ENCODE measurements at regions not wholly inside any gene's neighbourhood (a gene's known extent, or its start where the extent isn't known, plus 50 kb on each side); places are given as distances from the start of the nearest gene placed in this dataset.
"Not testable (repeated sequence)": the region's sequence is repeated elsewhere in the genome, so short reads cannot be mapped to it uniquely, and the experiment has no call there.

GRCh38 chr2:111471791-111472530 is 351.2 kb downstream of the BCL2L11 start:
- not testable (repeated sequence) for H3K27me3 Mint-ChIP-seq; ATAC-seq (replicated peaks); DNase-seq; H3K27ac Mint-ChIP-seq; H3K36me3 Mint-ChIP-seq (ENCODE audit: insufficient read depth); H3K9me3 Mint-ChIP-seq; H3K4me1 Mint-ChIP-seq (ENCODE audit: low read depth in 2 of 2); H3K4me3 Mint-ChIP-seq

DNA sequence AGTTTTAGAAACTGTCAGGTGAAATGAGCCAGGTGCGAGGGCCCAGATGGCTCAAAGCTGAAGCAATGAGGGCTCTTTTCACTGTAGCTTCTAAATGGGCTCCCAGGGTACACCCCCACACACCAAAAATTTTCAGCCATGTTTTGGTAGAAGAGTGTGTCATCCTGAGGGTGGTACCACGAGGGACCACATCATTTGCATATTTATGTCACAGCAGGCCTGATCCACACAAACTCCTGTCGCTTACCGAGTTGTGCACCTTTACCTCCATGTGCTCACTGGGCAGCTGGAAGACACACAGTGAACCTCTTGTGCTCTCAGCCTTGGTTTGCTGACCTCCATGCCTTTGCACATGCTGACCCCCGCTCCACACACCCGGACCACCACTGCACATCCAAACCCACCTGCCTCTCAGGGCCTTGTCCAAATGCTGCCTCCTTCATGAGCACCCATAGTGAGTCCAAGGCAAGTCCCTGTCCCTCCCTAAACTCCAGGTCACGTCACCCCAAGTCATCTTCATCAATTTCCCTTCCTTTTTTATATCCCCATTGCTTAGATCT is 352.2 kb downstream of the BCL2L11 start:
- H3K4me1 Mint-ChIP-seq (ENCODE audit: low read depth in 2 of 2); H3K9me3 Mint-ChIP-seq; H3K4me3 Mint-ChIP-seq; DNase-seq; H3K27me3 Mint-ChIP-seq; H3K36me3 Mint-ChIP-seq (ENCODE audit: insufficient read depth): not testable (repeated sequence)
- H3K27ac Mint-ChIP-seq = peak overlapping the region in 1 of 2 donors; percentile 46
- ATAC-seq (replicated peaks) = peak; percentile 58

GRCh38 chr2:111473522-111473921 is 352.8 kb downstream of the BCL2L11 start:
- H3K27me3 Mint-ChIP-seq; H3K36me3 Mint-ChIP-seq (ENCODE audit: insufficient read depth); H3K4me1 Mint-ChIP-seq (ENCODE audit: low read depth in 2 of 2); H3K9me3 Mint-ChIP-seq; H3K4me3 Mint-ChIP-seq; DNase-seq: not testable (repeated sequence)
- ATAC-seq (replicated peaks) = peak; percentile 61
- H3K27ac Mint-ChIP-seq = peak overlapping the region in 1 of 2 donors; percentile 46

DNA sequence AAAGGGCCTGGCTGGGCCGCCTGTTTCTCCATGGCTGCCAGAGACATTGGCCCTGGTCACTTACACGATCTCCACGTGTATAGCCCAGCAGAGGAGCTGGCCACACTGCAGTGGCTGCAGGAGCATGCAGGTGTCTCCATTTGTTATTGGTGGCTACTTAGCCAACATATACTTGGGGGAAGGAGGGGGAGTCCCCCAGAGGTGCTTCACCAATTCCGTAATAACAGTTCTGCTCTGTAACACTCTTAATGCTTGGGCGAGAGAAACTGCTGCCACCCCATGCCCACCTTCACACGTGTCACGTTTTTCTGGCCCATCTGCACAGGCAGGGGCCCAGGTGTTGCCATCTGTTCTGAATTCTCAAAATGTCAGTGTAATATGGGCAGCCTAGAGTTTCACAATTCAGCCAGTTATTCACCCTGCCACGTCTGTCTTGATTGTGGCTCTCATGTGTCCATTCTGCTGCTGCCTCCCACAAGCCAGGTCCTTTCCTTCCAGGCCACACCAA is 353.5 kb downstream of the BCL2L11 start:
- DNase-seq; H3K36me3 Mint-ChIP-seq (ENCODE audit: insufficient read depth); H3K4me1 Mint-ChIP-seq (ENCODE audit: low read depth in 2 of 2); H3K27me3 Mint-ChIP-seq; H3K4me3 Mint-ChIP-seq; H3K9me3 Mint-ChIP-seq: not testable (repeated sequence)
- ATAC-seq (replicated peaks) = peak; percentile 43
- H3K27ac Mint-ChIP-seq = peak overlapping the region in 1 of 2 donors; percentile 49

- H3K4me3 Mint-ChIP-seq; H3K9me3 Mint-ChIP-seq; ATAC-seq (replicated peaks); H3K36me3 Mint-ChIP-seq (ENCODE audit: insufficient read depth); H3K4me1 Mint-ChIP-seq (ENCODE audit: low read depth in 2 of 2); H3K27ac Mint-ChIP-seq; H3K27me3 Mint-ChIP-seq; DNase-seq: not testable (repeated sequence)
Observed at GRCh38 chr2:111478335-111478734, 357.6 kb downstream of the BCL2L11 start.

DNA sequence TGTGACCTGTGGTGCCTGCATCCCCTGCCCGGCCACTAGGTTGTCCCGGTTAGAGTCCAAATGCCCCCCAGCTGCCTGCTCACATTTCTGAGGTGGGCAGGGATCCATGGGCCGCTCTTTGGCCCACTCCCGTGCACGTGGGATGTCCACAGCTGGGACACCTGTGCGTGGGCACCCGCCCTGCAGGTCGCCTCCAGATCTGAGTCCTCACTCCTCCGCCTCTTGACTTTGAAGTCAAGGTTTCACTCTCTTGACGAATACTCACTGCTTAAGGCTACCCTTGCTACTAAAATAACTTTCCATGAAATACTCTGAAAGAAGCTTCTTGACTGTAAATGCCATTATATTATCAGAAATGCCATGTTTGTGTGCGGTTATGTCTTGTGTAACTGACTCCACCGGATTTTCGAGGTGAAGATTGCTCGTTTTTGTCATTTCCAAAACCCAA is 358.2 kb downstream of the BCL2L11 start:
- not testable (repeated sequence) for H3K36me3 Mint-ChIP-seq (ENCODE audit: insufficient read depth); H3K4me1 Mint-ChIP-seq (ENCODE audit: low read depth in 2 of 2); ATAC-seq (replicated peaks); H3K27me3 Mint-ChIP-seq; H3K9me3 Mint-ChIP-seq; DNase-seq; H3K4me3 Mint-ChIP-seq
- H3K27ac Mint-ChIP-seq = peak overlapping the region in 1 of 2 donors; percentile 15

GRCh38 chr2:111480016-111480625 is 359.4 kb downstream of the BCL2L11 start:
- H3K27ac Mint-ChIP-seq = peak overlapping the region in 1 of 2 donors; percentile 38
- not testable (repeated sequence) for ATAC-seq (replicated peaks); DNase-seq; H3K9me3 Mint-ChIP-seq; H3K4me3 Mint-ChIP-seq; H3K27me3 Mint-ChIP-seq; H3K4me1 Mint-ChIP-seq (ENCODE audit: low read depth in 2 of 2); H3K36me3 Mint-ChIP-seq (ENCODE audit: insufficient read depth)

DNA sequence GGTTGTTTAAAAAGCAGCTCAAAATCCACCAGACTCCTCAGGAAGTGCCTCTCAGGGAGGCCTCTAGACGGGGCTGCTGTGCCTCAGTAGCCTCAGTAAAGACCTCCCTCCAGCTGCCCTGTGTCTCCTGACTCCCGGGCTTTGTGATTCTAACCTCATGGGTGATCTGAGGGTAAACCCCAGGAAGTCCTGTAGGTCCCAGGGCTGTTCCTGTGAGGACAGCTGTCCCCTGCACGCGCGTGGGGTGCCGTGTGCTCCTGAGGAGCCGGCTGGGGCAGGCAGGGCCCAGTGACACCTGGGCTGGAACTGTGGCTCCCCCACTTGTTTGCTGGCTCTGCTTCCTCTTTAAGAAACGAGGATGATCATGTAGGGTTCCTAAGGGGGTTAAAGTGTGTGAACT is 359.9 kb downstream of the BCL2L11 start:
- H3K27me3 Mint-ChIP-seq; H3K4me1 Mint-ChIP-seq (ENCODE audit: low read depth in 2 of 2); ATAC-seq (replicated peaks); H3K36me3 Mint-ChIP-seq (ENCODE audit: insufficient read depth); H3K4me3 Mint-ChIP-seq; H3K9me3 Mint-ChIP-seq; DNase-seq: not testable (repeated sequence)
- peak overlapping the region in 1 of 2 donors; percentile 38 for H3K27ac Mint-ChIP-seq

DNA sequence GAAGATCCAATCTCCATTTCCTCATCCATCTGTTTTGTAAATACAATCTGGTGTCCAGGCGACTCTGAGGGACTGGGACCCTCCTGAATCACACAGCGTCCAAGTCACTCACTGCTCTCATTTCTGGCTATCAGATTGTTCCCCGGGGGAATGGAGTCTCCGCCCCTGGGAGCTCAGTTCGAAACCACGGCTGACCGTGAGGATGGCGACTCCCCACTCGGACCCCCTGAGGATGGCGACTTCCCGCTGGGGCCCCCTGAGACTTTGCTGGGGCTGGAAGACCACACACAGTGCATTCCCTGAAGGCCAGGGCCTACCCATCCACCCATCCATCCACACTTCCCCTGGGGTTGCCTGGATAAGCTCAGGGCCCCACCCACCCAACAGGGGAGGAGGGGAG is 360.5 kb downstream of the BCL2L11 start:
- peaks cover 7 to 11% of the 10 kb centered on the region in 2 donors for H3K4me1 Mint-ChIP-seq (ENCODE audit: low read depth in 2 of 2)
- ATAC-seq (replicated peaks); H3K27ac Mint-ChIP-seq; H3K4me3 Mint-ChIP-seq; H3K36me3 Mint-ChIP-seq (ENCODE audit: insufficient read depth); DNase-seq; H3K9me3 Mint-ChIP-seq; H3K27me3 Mint-ChIP-seq: not testable (repeated sequence)

DNA sequence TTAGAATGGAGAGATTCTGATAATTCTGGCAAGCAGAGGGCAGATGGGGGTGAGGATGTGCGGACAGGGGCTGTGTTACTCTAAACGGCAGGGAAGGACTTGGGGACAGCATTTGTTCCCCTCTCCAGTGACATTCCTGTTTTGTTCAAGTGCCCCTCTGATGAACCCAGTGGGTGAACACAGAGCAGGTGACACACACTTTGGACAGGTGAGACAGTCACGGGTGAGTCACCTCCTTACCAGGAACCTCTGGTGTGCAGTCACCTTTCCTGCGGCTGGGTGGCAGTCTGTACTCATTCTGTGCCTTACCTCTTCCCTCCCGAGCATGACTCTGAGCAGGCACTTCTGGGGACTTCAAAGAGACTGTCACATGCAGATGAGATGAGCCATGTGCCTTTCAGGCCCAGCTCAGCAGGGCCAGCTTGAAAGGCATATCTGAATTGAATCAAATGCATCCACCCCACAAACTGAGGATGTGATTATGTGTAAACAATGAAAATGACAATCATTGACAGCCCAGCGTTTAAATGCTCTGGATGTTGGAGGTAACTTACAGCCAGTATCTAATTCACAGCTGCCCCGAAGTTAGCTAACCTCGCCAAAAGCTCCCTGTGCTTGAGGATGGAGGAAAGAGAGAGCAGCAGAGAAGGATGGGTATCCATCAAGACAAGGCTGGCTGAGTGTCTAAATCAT is 362.4 kb downstream of the BCL2L11 start:
- DNase-seq; H3K27ac Mint-ChIP-seq; H3K4me3 Mint-ChIP-seq; H3K9me3 Mint-ChIP-seq; H3K36me3 Mint-ChIP-seq (ENCODE audit: insufficient read depth); H3K27me3 Mint-ChIP-seq: not testable (repeated sequence)
- H3K4me1 Mint-ChIP-seq (ENCODE audit: low read depth in 2 of 2) = peaks cover 7 to 11% of the 10 kb centered on the region in 2 donors
- peak; percentile 97 for ATAC-seq (replicated peaks)

GRCh38 chr2:111484097-111484496 is 363.4 kb downstream of the BCL2L11 start:
- H3K27ac Mint-ChIP-seq; H3K27me3 Mint-ChIP-seq; ATAC-seq (replicated peaks); DNase-seq; H3K36me3 Mint-ChIP-seq (ENCODE audit: insufficient read depth); H3K9me3 Mint-ChIP-seq: not testable (repeated sequence)
- Mint-ChIP-seq H3K4me1 (ENCODE audit: low read depth in 2 of 2) (peaks cover 7 to 11% of the 10 kb centered on the region in 2 donors), H3K4me3 (peak overlapping the region in 1 of 2 donors; percentile 52)

GRCh38 chr2:111485895-111486294 is 365.2 kb downstream of the BCL2L11 start:
- Mint-ChIP-seq H3K4me1 (ENCODE audit: low read depth in 2 of 2) (peaks cover 7 to 11% of the 10 kb centered on the region in 2 donors), H3K27ac (peak overlapping the region; percentile 54 to 57), H3K4me3 (peak overlapping the region; percentile 57 to 62)
- ATAC-seq (replicated peaks) = peak; percentile 48
- not testable (repeated sequence) for DNase-seq; H3K27me3 Mint-ChIP-seq; H3K9me3 Mint-ChIP-seq; H3K36me3 Mint-ChIP-seq (ENCODE audit: insufficient read depth)

DNA sequence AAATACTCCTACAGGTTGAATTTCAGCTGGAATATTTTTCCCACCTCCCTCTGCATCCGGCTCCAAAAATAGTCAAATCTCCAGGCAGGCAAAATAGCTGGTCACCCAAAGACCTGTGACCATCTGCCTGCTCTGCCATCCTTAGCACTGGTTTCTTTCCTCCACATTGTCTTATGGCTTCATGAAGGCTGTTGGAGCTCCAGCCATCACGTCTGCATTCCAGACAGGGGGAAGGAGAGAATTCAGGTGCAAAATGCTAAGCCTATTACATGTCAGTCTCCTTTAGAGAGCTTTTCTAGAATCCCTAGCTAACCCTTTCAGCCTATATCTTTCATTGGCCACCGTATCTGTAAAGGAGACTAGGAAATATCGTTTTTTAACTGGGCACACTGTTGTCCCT is 367.7 kb downstream of the BCL2L11 start:
- H3K27me3 Mint-ChIP-seq; H3K36me3 Mint-ChIP-seq (ENCODE audit: insufficient read depth); DNase-seq; H3K9me3 Mint-ChIP-seq; H3K27ac Mint-ChIP-seq; H3K4me3 Mint-ChIP-seq; ATAC-seq (replicated peaks): not testable (repeated sequence)
- peaks cover 8 to 18% of the 10 kb centered on the region in 2 donors for H3K4me1 Mint-ChIP-seq (ENCODE audit: low read depth in 2 of 2)

Data from effector memory CD8-positive, alpha-beta T cell (primary cell).